ENCODE measurements at regions not wholly inside any gene's neighbourhood (a gene's known extent, or its start where the extent isn't known, plus 50 kb on each side); places are given as distances from the start of the nearest gene placed in this dataset.
"Not testable (repeated sequence)": the region's sequence is repeated elsewhere in the genome, so short reads cannot be mapped to it uniquely, and the experiment has no call there.

- WGBS, 2 donors: 80 to 89% methylated on average over 3 of the region's 3 CpGs
Measured at GRCh38 chr13:81172603-81173002, 831.7 kb upstream of the SPRY2 start.

GRCh38 chr13:81171065-81171647, 830.2 kb upstream of the SPRY2 start:
- 19 to 27% methylated on average over 3 of the region's 3 CpGs for WGBS, 2 donors
- Histone ChIP-seq H3K4me1 (no peaks in the 10 kb centered on the region), H3K27ac (no peak overlapping the region), H3K9me3 (no peaks in the 10 kb centered on the region), H3K36me3 (no peaks in the 10 kb centered on the region), H3K27me3 (no peaks in the 10 kb centered on the region), H3K4me3 (no peak overlapping the region)
- no peak for DNase-seq
- ATAC-seq (ENCODE audit: low FRiP score in 2 of 2): no peak
- TF ChIP-seq EP300 (IDR thresholded peaks at IDR 0.05): no peak
- peak in 3 of 6 experiments; percentile 19 to 38 (median 20) for TF ChIP-seq CTCF (IDR thresholded peaks at IDR 0.05)

More at GRCh38 chr13:81172603-81173002, 831.7 kb upstream of the SPRY2 start:
- H3K9me3 ChIP-seq: no peaks in the 10 kb centered on the region
- ATAC-seq (ENCODE audit: low FRiP score in 2 of 2) (no peak), DNase-seq (no peak)
- no peaks in the 10 kb centered on the region for H3K27me3 ChIP-seq
- no peaks in the 10 kb centered on the region for H3K4me1 ChIP-seq
- H3K27ac ChIP-seq: no peak overlapping the region
- H3K4me3 ChIP-seq: no peak overlapping the region
- TF ChIP-seq EP300 (IDR thresholded peaks at IDR 0.05) (no peak), POLR2AphosphoS5 (IDR thresholded peaks at IDR 0.05) (no peak), POLR2A (IDR thresholded peaks at IDR 0.05) (no peak), CTCF (IDR thresholded peaks at IDR 0.05) (no peak)
- H3K36me3 ChIP-seq: no peaks in the 10 kb centered on the region

GRCh38 chr13:81163823-81164222, 822.9 kb upstream of the SPRY2 start:
- 84 to 90% methylated on average over 1 of the region's 1 CpG for WGBS, 2 donors
- not testable (repeated sequence) for DNase-seq; H3K27me3 ChIP-seq; H3K4me3 ChIP-seq; H3K27ac ChIP-seq; H3K9me3 ChIP-seq; H3K4me1 ChIP-seq; H3K36me3 ChIP-seq; ATAC-seq (ENCODE audit: low FRiP score in 2 of 2)

- no peak for DNase-seq
- TF ChIP-seq POLR2AphosphoS5 (IDR thresholded peaks at IDR 0.05) (no peak), EP300 (IDR thresholded peaks at IDR 0.05) (no peak), CTCF (IDR thresholded peaks at IDR 0.05) (no peak), POLR2A (IDR thresholded peaks at IDR 0.05) (no peak)
- Histone ChIP-seq H3K4me3 (no peak overlapping the region), H3K27ac (no peak overlapping the region), H3K9me3 (no peaks in the 10 kb centered on the region), H3K4me1 (no peaks in the 10 kb centered on the region), H3K36me3 (no peaks in the 10 kb centered on the region), H3K27me3 (no peaks in the 10 kb centered on the region)
- no peak for ATAC-seq (ENCODE audit: low FRiP score in 2 of 2)
- 94 to 97% methylated on average over 2 of the region's 2 CpGs for WGBS, 2 donors
Measured at GRCh38 chr13:81153478-81153877, 812.6 kb upstream of the SPRY2 start.

GRCh38 chr13:81148822-81149221, 807.9 kb upstream of the SPRY2 start:
- H3K9me3 ChIP-seq: no peaks in the 10 kb centered on the region
- H3K4me3 ChIP-seq: no peak overlapping the region
- H3K27me3 ChIP-seq: no peaks in the 10 kb centered on the region
- no peaks in the 10 kb centered on the region for H3K36me3 ChIP-seq
- TF ChIP-seq EP300 (IDR thresholded peaks at IDR 0.05) (no peak), POLR2AphosphoS5 (IDR thresholded peaks at IDR 0.05) (no peak), CTCF (IDR thresholded peaks at IDR 0.05) (no peak), POLR2A (IDR thresholded peaks at IDR 0.05) (no peak)
- no peak overlapping the region for H3K27ac ChIP-seq
- ATAC-seq (ENCODE audit: low FRiP score in 2 of 2): no peak
- H3K4me1 ChIP-seq: no peaks in the 10 kb centered on the region
- 75 to 78% methylated on average over 2 of the region's 2 CpGs for WGBS, 2 donors
- DNase-seq: no peak

- H3K27ac ChIP-seq; H3K4me1 ChIP-seq; H3K9me3 ChIP-seq; H3K27me3 ChIP-seq; ATAC-seq (ENCODE audit: low FRiP score in 2 of 2); H3K4me3 ChIP-seq; H3K36me3 ChIP-seq: not testable (repeated sequence)
- WGBS, 2 donors: 86 to 93% methylated on average over 12 of the region's 12 CpGs
- DNase-seq: peak in 1 of 2 donors; percentile 41
Measured at GRCh38 chr13:81146576-81146975, 805.6 kb upstream of the SPRY2 start.

Measured in upper lobe of left lung (tissue), 6 donors.